ENCODE measurements at regions not wholly inside any gene's neighbourhood (a gene's known extent, or its start where the extent isn't known, plus 50 kb on each side); places are given as distances from the start of the nearest gene placed in this dataset.

GRCh38 chr5:119899981-119900380, 270.6 kb downstream of the FAM170A start:
- Mint-ChIP-seq H3K9me3 (no peaks in the 10 kb centered on the region), H3K4me1 (peaks cover 5% of the 10 kb centered on the region), H3K27ac (no peak overlapping the region), H3K36me3 (no peaks in the 10 kb centered on the region), H3K4me3 (no peak overlapping the region), H3K27me3 (ENCODE audit: low read depth) (peaks cover 8% of the 10 kb centered on the region)
- TF ChIP-seq CTCF (IDR thresholded peaks at IDR 0.05; ENCODE audit: unreplicated experiment), result no peak
- no peak for DNase-seq (ENCODE audit: low spot score in 2 of 2, unreplicated experiment in 2 of 2)

GRCh38 chr5:119902593-119902992, 273.2 kb downstream of the FAM170A start:
- TF ChIP-seq CTCF (IDR thresholded peaks at IDR 0.05; ENCODE audit: unreplicated experiment), result no peak

GRCh38 chr5:119913425-119913824, 284.1 kb downstream of the FAM170A start:
- Mint-ChIP-seq H3K27ac (no peak overlapping the region), H3K4me1 (peaks cover 11% of the 10 kb centered on the region), H3K4me3 (no peak overlapping the region), H3K36me3 (peaks cover 2% of the 10 kb centered on the region), H3K27me3 (ENCODE audit: low read depth) (no peaks in the 10 kb centered on the region), H3K9me3 (peaks cover 37% of the 10 kb centered on the region)
- DNase-seq (ENCODE audit: low spot score in 2 of 2, unreplicated experiment in 2 of 2), result no peak
- no peak for TF ChIP-seq CTCF (IDR thresholded peaks at IDR 0.05; ENCODE audit: unreplicated experiment)

More at GRCh38 chr5:119902593-119902992, 273.2 kb downstream of the FAM170A start:
- peaks cover 8% of the 10 kb centered on the region for H3K9me3 Mint-ChIP-seq
- no peak overlapping the region for H3K27ac Mint-ChIP-seq
- no peak for DNase-seq (ENCODE audit: low spot score in 2 of 2, unreplicated experiment in 2 of 2)
- H3K36me3 Mint-ChIP-seq, result no peaks in the 10 kb centered on the region
- peaks cover under 1% of the 10 kb centered on the region for H3K27me3 Mint-ChIP-seq (ENCODE audit: low read depth)
- peaks cover 5% of the 10 kb centered on the region for H3K4me1 Mint-ChIP-seq
- H3K4me3 Mint-ChIP-seq, result no peak overlapping the region

DNA sequence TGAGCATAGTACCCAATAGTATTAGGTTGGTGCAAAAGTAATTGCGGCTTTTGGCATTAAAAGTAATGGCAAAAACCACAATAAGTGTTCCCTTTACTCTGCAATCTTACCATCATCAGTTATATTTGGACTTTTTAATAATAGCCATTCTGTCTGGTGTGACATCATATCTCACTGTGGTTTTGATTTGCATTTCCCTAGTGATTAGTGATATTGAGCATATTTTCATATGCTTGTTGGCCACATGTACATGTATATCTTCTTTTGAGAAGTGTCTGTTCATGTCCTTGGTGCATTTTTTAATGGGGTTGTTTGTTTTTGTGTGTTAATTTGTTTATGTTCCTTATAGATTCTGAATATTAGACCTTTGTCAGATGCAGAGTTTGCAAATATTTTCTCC, 289.9 kb downstream of the FAM170A start:
- no peaks in the 10 kb centered on the region for H3K36me3 Mint-ChIP-seq
- H3K4me3 Mint-ChIP-seq, result no peak overlapping the region
- no peak for TF ChIP-seq CTCF (IDR thresholded peaks at IDR 0.05; ENCODE audit: unreplicated experiment)
- no peak for DNase-seq (ENCODE audit: low spot score in 2 of 2, unreplicated experiment in 2 of 2)
- H3K4me1 Mint-ChIP-seq, result peaks cover 3% of the 10 kb centered on the region
- no peaks in the 10 kb centered on the region for H3K27me3 Mint-ChIP-seq (ENCODE audit: low read depth)
- no peak overlapping the region for H3K27ac Mint-ChIP-seq
- peaks cover 5% of the 10 kb centered on the region for H3K9me3 Mint-ChIP-seq

GRCh38 chr5:119926301-119926700, 296.9 kb downstream of the FAM170A start:
- Mint-ChIP-seq H3K27me3 (ENCODE audit: low read depth) (no peaks in the 10 kb centered on the region), H3K9me3 (peaks cover 5% of the 10 kb centered on the region), H3K36me3 (no peaks in the 10 kb centered on the region), H3K27ac (no peak overlapping the region), H3K4me3 (no peak overlapping the region), H3K4me1 (peaks cover 3% of the 10 kb centered on the region)
- TF ChIP-seq CTCF (IDR thresholded peaks at IDR 0.05; ENCODE audit: unreplicated experiment), result no peak
- DNase-seq (ENCODE audit: low spot score in 2 of 2, unreplicated experiment in 2 of 2), result no peak

DNA sequence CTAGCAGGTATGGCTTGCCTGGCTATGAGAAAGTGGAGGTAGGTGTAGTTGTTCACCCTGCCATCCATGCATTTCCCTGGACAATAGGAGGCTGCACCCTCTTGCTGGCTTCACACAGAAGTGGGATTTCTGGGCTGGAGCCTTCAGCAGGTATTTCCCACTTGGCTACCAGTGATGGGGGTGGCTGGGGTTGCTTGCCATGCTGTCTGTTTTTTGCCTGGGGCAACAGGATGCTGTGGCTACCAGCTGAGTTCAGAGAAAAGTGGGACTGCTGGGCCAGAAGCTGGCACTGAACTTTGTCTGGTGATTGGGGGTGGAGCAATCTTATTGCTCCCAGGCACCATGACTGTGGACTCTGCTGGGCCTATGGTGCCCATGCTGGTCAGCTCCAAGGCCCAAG, 299.6 kb downstream of the FAM170A start:
- H3K4me1 Mint-ChIP-seq, result peaks cover 3% of the 10 kb centered on the region
- no peak overlapping the region for H3K27ac Mint-ChIP-seq
- no peaks in the 10 kb centered on the region for H3K36me3 Mint-ChIP-seq

More for the DNA sequence above, 299.6 kb downstream of the FAM170A start:
- Mint-ChIP-seq H3K9me3 (peaks cover under 1% of the 10 kb centered on the region), H3K4me3 (no peak overlapping the region), H3K27me3 (ENCODE audit: low read depth) (no peaks in the 10 kb centered on the region)
- no peak for TF ChIP-seq CTCF (IDR thresholded peaks at IDR 0.05; ENCODE audit: unreplicated experiment)
- no peak for DNase-seq (ENCODE audit: low spot score in 2 of 2, unreplicated experiment in 2 of 2)
